Esophagus muscularis mucosa (tissue), 3 donors: ENCODE measurements at regions not wholly inside any gene's neighbourhood (a gene's known extent, or its start where the extent isn't known, plus 50 kb on each side); places are given as distances from the start of the nearest gene placed in this dataset.

ENCODE experiments used
- POLR2A ChIP-seq: fragments of 450-650 bp; IDR thresholded peaks from one replicate; pipeline ENCODE4 v1.6.1; 2017; ENCODE audit warnings: antibody characterized with exemption, moderate library complexity, mild to moderate bottlenecking, low read depth
- POLR2AphosphoS5 ChIP-seq, 2 donors: sonication (generic); formaldehyde crosslinking; IDR thresholded peaks; one replicate each; pipeline ENCODE4 v1.6.1; 2017; ENCODE audit warnings: antibody characterized with exemption in 2 of 2
- TF ChIP-seq, protein P1 (sequence below), 3 experiments: fragments of 200-600 bp in 2 of 3; fragments of 450-650 bp in 1 of 3; sonication (generic) in 2 of 3; IDR thresholded peaks; one replicate each; pipeline ENCODE4 v1.5.1; 2017 to 2019; ENCODE audit warnings: antibody characterized with exemption in 3 of 3, mild to moderate bottlenecking in 2 of 3, moderate library complexity in 1 of 3

DNA sequence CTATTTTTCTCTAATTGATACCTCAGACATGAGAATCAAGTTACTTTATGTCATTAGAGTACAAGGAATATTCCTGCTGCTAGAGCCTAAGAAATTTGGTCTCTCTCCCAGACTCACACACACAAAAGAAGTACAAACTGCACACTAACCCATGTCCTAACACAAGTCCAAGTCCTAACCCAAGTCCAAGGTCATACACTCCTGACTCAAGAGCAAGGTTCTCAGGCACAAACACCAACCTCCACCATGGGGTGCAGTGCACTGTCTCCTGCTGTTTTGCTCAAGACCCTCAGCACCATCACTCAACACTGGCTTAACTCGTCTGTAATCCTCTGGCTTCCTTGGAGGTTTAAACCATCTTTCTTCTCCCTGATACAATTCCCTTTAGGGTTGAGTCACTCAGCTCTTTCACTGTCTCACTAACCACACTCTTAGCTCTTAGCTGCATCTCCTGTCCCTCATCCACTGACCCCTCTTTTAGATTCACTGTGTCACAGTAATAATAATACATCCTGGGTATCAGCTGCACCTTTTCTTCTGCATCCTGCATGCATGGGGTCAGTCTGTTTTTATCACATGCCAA is 129.8 kb downstream of the BCL2L11 start:
- TF ChIP-seq, protein P1, sequence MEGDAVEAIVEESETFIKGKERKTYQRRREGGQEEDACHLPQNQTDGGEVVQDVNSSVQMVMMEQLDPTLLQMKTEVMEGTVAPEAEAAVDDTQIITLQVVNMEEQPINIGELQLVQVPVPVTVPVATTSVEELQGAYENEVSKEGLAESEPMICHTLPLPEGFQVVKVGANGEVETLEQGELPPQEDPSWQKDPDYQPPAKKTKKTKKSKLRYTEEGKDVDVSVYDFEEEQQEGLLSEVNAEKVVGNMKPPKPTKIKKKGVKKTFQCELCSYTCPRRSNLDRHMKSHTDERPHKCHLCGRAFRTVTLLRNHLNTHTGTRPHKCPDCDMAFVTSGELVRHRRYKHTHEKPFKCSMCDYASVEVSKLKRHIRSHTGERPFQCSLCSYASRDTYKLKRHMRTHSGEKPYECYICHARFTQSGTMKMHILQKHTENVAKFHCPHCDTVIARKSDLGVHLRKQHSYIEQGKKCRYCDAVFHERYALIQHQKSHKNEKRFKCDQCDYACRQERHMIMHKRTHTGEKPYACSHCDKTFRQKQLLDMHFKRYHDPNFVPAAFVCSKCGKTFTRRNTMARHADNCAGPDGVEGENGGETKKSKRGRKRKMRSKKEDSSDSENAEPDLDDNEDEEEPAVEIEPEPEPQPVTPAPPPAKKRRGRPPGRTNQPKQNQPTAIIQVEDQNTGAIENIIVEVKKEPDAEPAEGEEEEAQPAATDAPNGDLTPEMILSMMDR (IDR thresholded peaks at IDR 0.05): no peak
- no peak for TF ChIP-seq POLR2A
- no peak for TF ChIP-seq POLR2AphosphoS5 (IDR thresholded peaks at IDR 0.05)
